HCT116 (cell line): ENCODE measurements at regions not wholly inside any gene's neighbourhood (a gene's known extent, or its start where the extent isn't known, plus 50 kb on each side); places are given as distances from the start of the nearest gene placed in this dataset.
"Not testable (repeated sequence)": the region's sequence is repeated elsewhere in the genome, so short reads cannot be mapped to it uniquely, and the experiment has no call there.

Source experiments
- ATAC-seq: fragments of 200-7000 bp; cut with Tn5 transposase; 2 replicates; pipeline ENCODE4 v1.9.1; 2020; ENCODE audit warnings: mild to moderate bottlenecking, moderate library complexity
- BruUV-seq: library from RNA; stranded (reverse); fragments of 400-500 nt; replicated peaks from 2 replicates; lab custom pipeline; 2021; lab: Mats Ljungman, UMichigan
- CTCF ChIA-PET: fragments of 300-600 bp; sonication (Branson Sonifier 250); formaldehyde crosslinking; loops from one replicate; lab custom pipeline; 2021; ENCODE audit warnings: antibody characterized with exemption; lab: Charles Lee
- POLR2A ChIA-PET: fragments of 300-600, 350-600 bp; sonication (Branson Sonifier 250); formaldehyde crosslinking; loops from one replicate; lab custom pipeline; 2021; ENCODE audit warnings: antibody characterized with exemption; lab: Charles Lee
- RAD21 ChIA-PET, 2 experiments: fragments of 300-600 bp; sonication (Branson Sonifier 250); formaldehyde crosslinking; loops; one replicate each; lab custom pipeline; 2023; ENCODE audit warnings: low total read pairs in 2 of 2; ENCODE audit not compliant: uncharacterized antibody in 2 of 2, unreplicated experiment in 2 of 2, low non-redundant PET in 1 of 2; lab: Charles Lee
- DNase-seq: peaks from one replicate; pipeline ENCODE4 v3.0.0-alpha.2; 2010; ENCODE audit warnings: low read depth, low spot score
- H2AFZ ChIP-seq: fragments of 200-600 bp; shearing (Covaris generic), sonication (generic); 2 replicates; pipeline ENCODE4 v1.6.1; 2017; ENCODE audit warnings: low read depth, mixed run types, mixed read lengths, antibody characterized with exemption, low read length; ENCODE audit not compliant: poor library complexity, severe bottlenecking
- H3K27ac ChIP-seq: 2 replicates; pipeline ENCODE4 v1.5.1; 2012; ENCODE audit warnings: low read depth, low read length
- H3K27me3 ChIP-seq: fragments of 200-600 bp; sonication (generic); 2 replicates; pipeline ENCODE4 v1.6.1; 2016; ENCODE audit warnings: mixed run types, low read length, mixed read lengths; ENCODE audit not compliant: insufficient read depth
- H3K36me3 ChIP-seq, 2 experiments: fragments of 200-500 bp in 1 of 2; fragments of 200-600 bp in 1 of 2; sonication (Bioruptor generic) in 1 of 2; sonication (generic) in 1 of 2; 2 replicates each; pipeline versions ENCODE4 v1.5.1 to v1.6.1; 2014 to 2016; ENCODE audit warnings: low read length in 2 of 2, inconsistent platforms in 1 of 2, mixed read lengths in 1 of 2, mixed run types in 1 of 2; ENCODE audit not compliant: insufficient read depth in 2 of 2, control insufficient read depth in 1 of 2
- H3K4me1 ChIP-seq, 2 experiments: fragments of 200-600 bp in 1 of 2; sonication (generic) in 1 of 2; 2 replicates each; pipeline versions ENCODE4 v1.5.1 to v1.6.1; 2012 to 2017; ENCODE audit warnings: low read length in 2 of 2, inconsistent platforms in 1 of 2, mild to moderate bottlenecking in 1 of 2, mixed read lengths in 1 of 2, mixed run types in 1 of 2, moderate library complexity in 1 of 2; ENCODE audit not compliant: insufficient read depth in 2 of 2, control insufficient read depth in 1 of 2
- H3K4me2 ChIP-seq: fragments of 200-600 bp; sonication (generic); 2 replicates; pipeline ENCODE4 v1.6.1; 2017; ENCODE audit warnings: mixed run types, low read length, mixed read lengths
- H3K4me3 ChIP-seq, 2 experiments: fragments of 200-600 bp in 1 of 2; sonication (generic) in 1 of 2; replicated peaks in 1 of 2; 2 replicates each; pipeline ENCODE4 v1.5.1; 2011 to 2016; ENCODE audit warnings: low read length in 2 of 2, control low read depth in 1 of 2, low read depth in 1 of 2, mild to moderate bottlenecking in 1 of 2, mixed read lengths in 1 of 2, mixed run types in 1 of 2
- H3K79me2 ChIP-seq: fragments of 200-600 bp; sonication (generic); 2 replicates; pipeline ENCODE4 v1.6.1; 2017; ENCODE audit warnings: mild to moderate bottlenecking, mixed run types, low read length, moderate library complexity, mixed read lengths; ENCODE audit not compliant: insufficient read depth
- H3K9ac ChIP-seq: fragments of 200-600 bp; sonication (generic); 2 replicates; pipeline ENCODE4 v1.6.1; 2016; ENCODE audit warnings: low read length, mixed read lengths
- H3K9me2 ChIP-seq: fragments of 200-600 bp; sonication (generic), shearing (Covaris generic); 2 replicates; pipeline ENCODE4 v1.6.1; 2017; ENCODE audit warnings: mixed run types, mild to moderate bottlenecking, moderate library complexity; ENCODE audit not compliant: insufficient read depth
- H3K9me3 ChIP-seq, 2 experiments: fragments of 200-500 bp in 1 of 2; fragments of 200-600 bp in 1 of 2; sonication (Bioruptor generic) in 1 of 2; sonication (generic) in 1 of 2; 2 replicates each; pipeline ENCODE4 v1.6.1; 2014 to 2017; ENCODE audit warnings: low read length in 2 of 2, mixed read lengths in 2 of 2, inconsistent platforms in 1 of 2, low read depth in 1 of 2, mild to moderate bottlenecking in 1 of 2, mixed run types in 1 of 2, moderate library complexity in 1 of 2; ENCODE audit not compliant: control insufficient read depth in 1 of 2, insufficient read depth in 1 of 2
- H4K20me1 ChIP-seq: fragments of 200-600 bp; sonication (generic), shearing (Covaris generic); 2 replicates; pipeline ENCODE4 v1.6.1; 2017; ENCODE audit warnings: mixed run types, mild to moderate bottlenecking, moderate library complexity; ENCODE audit not compliant: insufficient read depth
- EGR1 ChIP-seq: IDR thresholded peaks from 2 replicates; pipeline ENCODE4 v1.6.1; 2012; ENCODE audit warnings: low read depth
- POLR2AphosphoS5 ChIP-seq: IDR thresholded peaks from 2 replicates; pipeline ENCODE4 v1.6.1; 2011; ENCODE audit warnings: mild to moderate bottlenecking, low read depth, low read length, moderate library complexity
- SP1 ChIP-seq: IDR thresholded peaks from 2 replicates; pipeline ENCODE4 v1.6.1; 2012; ENCODE audit warnings: low read depth
- YY1 ChIP-seq: IDR thresholded peaks from 2 replicates; pipeline ENCODE4 v1.6.1; 2011; ENCODE audit warnings: low read length, low read depth, moderate library complexity, mild to moderate bottlenecking; ENCODE audit not compliant: insufficient replicate concordance; ENCODE audit errors: extremely low read depth
- intact Hi-C: fragments of 100-400 bp; cut with micrococcal nuclease; formaldehyde crosslinking; loops from 2 replicates; pipeline ENCODE4 v1.10.0; 2022
- TF ChIP-seq, protein P1 (sequence below): IDR thresholded peaks from 2 replicates; pipeline ENCODE4 v1.6.1; 2012

DNA sequence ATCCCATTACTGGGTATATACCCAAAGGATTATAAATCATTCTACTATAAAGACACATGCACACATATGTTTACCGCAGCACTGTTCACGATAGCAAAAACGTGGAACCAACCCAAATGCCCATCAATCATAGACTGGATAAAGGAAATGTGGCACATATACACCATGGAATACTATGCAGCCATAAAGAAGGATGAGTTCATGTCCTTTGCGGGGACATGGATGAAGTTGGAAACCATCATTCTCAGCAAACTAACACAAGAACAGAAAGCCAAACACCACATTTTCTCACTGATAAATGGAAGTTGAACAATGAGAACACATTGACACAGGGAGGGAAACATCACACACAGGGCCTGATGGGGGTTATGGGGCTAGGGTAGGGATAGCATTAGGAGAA, 1090.5 kb upstream of the EDIL3 start:
- H3K9me3 ChIP-seq, H3K4me1 ChIP-seq, intact Hi-C loops, POLR2A ChIA-PET, ATAC-seq, H3K4me3 ChIP-seq, DNase-seq, H3K36me3 ChIP-seq, H3K79me2 ChIP-seq, H3K4me2 ChIP-seq, BruUV-seq, H3K27ac ChIP-seq, RAD21 ChIA-PET, H3K9ac ChIP-seq, H3K27me3 ChIP-seq, H3K9me2 ChIP-seq, H2AFZ ChIP-seq, CTCF ChIA-PET, H4K20me1 ChIP-seq: not testable (repeated sequence)

DNA sequence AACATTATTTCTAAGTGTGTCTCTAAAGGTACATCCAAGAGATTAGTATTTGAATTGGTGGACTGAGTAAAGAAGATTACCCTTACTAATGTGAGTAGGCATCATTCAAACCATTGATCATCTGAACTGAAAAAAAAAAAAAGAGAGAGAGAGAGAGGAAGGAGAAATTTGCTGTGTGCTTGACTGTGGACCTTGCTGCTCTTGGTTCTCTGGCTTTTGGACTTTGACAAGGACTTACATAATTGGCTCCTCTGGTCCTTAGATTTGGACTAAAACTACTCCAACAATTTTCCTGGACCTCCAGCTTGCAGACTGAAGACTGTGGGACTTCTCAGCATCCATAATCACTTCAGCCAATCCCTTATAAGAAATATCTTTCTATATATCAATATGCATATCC, 1091.9 kb upstream of the EDIL3 start:
- intact Hi-C loops, result no loop called here
- H4K20me1 ChIP-seq, result no peaks in the 10 kb centered on the region; the same call in 1 of the 2 replicates
- no peak overlapping the region for H3K4me3 ChIP-seq
- no peak overlapping the region for H3K4me2 ChIP-seq
- no peaks in the 10 kb centered on the region for H3K27me3 ChIP-seq
- no peaks in the 10 kb centered on the region for H3K9me2 ChIP-seq
- H3K4me1 ChIP-seq, result no peaks in the 10 kb centered on the region
- RAD21 ChIA-PET, result no interaction called here
- H3K27ac ChIP-seq, result no peak overlapping the region
- DNase-seq, result no peak
- H3K36me3 ChIP-seq, result no peaks in the 10 kb centered on the region
- no peak overlapping the region for H3K9ac ChIP-seq
- H3K9me3 ChIP-seq, result no peaks in the 10 kb centered on the region
- H2AFZ ChIP-seq, result no peak overlapping the region
- TF ChIP-seq, protein P1, sequence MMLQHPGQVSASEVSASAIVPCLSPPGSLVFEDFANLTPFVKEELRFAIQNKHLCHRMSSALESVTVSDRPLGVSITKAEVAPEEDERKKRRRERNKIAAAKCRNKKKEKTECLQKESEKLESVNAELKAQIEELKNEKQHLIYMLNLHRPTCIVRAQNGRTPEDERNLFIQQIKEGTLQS, result no peak
- no peak for TF ChIP-seq SP1
- no peak for TF ChIP-seq POLR2AphosphoS5
- no peak for TF ChIP-seq EGR1
- no peak for TF ChIP-seq YY1
- TF ChIP-seq, all 23 proteins: peak for 0
- no TSS peak for BruUV-seq
- POLR2A ChIA-PET, result no interaction called here
- CTCF ChIA-PET, result no interaction called here
- no peak for ATAC-seq
- no peaks in the 10 kb centered on the region for H3K79me2 ChIP-seq
